GM19043 (cell line): ENCODE measurements at regions not wholly inside any gene's neighbourhood (a gene's known extent, or its start where the extent isn't known, plus 50 kb on each side); places are given as distances from the start of the nearest gene placed in this dataset.

Experiments used
- ATAC-seq: cut with Tn5 transposase; IDR thresholded peaks from one replicate; pipeline ENCODE4 v1.9.1; 2021; ENCODE audit warnings: low read depth; ENCODE audit not compliant: unreplicated experiment

DNA sequence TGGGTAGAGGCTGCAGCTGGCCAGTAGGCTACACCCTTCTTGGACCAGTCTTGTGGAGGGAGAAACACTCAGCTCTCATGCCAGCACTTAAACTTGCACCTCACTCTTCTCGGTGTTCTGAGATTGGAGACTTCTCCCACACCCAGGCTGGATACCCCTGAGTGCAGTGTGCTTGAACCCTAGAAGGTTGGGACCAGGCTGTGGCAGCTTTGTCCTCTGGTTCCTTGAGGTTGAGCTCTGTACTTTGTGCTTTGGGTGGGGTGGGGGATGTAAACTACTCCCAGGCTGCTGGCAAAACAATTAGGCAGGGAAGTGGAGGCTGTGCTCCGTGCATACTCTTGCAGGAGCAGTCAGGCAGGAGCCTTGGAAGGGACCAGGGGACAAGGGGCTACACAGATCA is 143.6 kb upstream of the GNPDA2 start:
- no peak for ATAC-seq

DNA sequence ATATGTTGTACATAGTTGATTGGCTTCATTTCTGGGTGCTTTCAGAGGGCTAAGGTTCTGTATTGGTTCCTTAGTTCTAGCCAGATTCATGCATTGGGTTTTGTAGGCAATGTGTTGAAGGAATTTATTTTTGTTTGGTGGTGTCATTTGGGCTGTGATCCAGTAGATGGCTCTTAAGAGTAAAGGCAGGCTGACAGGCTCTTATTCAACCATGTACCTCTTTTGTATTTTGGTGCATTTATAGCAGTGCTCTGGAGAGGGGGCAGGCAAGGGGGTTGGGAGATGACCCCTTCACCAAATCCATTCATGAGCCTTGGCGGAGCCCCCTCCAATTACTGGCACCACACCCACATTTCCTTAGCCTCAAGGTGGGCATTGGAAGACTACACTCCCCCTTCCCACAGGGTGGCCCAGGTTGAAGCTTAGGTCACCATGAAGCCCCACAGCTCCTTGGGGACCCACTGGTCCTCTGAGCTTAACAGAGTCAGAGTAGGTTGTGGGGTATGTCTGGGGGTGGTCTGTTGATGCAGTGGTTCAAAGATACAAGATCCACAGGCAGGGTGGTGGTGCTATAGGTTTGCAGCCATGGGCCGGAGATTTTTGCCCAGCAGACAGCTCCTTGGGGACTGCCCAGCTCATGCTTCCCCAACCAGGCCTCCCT is 143.0 kb upstream of the GNPDA2 start:
- no peak for ATAC-seq

DNA sequence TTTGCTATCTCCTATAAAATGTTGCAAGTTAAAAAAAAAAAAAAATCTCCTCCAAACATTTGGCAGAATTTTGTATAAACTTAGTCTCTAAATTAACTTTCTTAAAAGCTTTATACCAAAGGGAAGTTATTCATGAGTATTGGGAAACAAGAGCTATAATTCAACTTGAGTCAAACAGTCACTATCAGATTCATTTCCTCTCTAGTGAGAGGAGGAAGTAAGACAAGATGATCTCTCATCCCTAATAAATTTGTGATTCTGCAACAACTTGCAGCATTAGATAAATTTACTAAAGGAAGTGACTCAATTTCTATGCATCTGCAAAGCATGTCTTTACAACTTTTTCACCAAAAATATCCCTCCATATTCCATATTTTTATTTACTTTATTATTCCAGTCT is 135.4 kb upstream of the GNPDA2 start:
- ATAC-seq, result no peak

DNA sequence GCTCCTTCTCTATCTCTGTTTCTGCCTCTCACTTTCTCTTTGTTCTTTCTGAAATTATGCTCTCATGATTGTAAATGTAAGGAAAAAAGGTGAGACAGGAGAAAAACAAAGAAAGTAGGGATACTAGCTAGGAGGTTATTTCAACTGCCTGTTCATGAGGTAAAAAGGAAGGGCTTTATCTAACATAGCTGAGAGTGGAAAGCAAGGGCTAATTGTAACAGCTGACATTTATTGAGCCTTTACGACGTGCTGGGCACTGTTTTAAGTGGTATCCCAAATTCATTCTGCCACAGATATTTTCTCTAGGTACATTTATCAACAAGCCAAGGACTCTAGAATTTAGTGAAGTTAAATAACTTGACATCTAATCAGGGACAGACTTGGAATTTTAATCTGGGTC is 133.1 kb upstream of the GNPDA2 start:
- ATAC-seq, result no peak

DNA sequence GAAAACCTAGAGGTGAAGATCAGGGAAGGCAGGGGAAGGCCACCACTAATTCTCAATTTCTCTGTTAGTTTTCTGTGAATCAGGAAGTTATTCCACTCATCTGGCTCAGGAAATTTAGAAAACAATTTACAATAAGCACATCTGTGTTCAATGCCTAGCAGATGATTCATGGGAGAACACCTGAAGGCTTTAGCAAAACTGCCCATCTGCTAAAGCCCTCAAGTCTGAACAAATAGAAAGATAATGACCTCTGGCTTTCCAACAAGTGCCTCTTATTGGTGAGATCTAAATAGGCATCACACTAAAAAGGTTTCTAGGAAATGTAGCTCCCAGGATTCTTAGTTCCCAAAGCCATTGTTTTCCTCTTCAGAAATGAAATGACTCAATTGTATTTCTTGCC is 122.1 kb upstream of the GNPDA2 start:
- ATAC-seq, result no peak

DNA sequence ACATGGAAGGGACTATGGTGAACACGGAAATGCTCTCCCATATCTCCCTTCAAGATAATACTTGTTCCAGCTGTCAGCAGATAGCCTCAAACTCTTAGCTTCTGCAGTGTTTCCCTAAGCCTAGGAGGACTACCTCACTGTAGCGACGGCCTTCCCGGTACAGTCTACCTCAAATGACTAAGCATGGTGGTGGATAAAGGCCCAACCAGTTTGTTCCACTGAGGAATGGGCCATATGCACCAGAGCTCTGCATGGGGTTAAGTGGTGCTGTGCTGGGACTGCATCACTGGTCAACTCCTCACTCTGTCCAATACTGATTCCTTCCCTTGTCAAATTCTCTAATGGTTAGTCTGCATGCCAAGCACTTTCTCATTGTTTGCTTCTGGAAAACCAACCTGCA is 119.6 kb upstream of the GNPDA2 start:
- ATAC-seq, result no peak

DNA sequence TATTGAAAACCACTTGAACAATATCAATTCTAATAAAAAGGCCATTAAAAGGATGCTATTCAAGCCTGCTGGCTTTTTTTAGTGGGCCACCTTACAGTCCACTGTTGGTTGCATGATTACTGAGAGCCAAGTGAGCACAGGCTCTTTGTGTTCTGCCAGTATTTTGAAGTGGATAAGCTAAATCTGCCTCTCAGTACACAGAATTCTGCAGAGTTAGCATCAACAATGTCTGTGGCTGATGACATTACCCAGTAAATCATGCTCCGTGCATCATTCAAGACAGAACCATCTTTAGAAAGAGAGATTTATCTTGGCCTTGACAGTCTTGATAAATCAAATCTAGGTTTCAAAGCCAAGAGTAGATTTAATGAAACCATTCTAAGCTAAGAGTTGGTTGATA is 119.0 kb upstream of the GNPDA2 start:
- no peak for ATAC-seq

DNA sequence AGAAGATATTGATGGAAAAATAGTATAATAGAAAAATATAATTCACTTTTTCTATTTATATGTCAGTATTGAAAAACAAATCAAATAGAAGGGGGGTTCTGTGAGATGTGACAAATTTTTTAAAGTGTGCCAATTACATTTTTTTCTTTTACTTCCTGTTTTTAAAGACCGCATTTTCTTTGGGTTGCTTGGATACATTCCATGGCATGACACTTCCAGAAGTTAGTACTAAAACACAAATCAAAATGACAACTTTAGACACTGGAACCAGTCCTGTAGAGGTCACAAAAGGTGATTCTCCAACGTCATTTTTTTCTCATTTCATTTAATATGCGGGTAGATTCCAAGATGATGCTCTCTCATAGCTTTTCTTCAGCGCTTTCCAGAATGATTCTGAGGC is 116.2 kb upstream of the GNPDA2 start:
- no peak for ATAC-seq

DNA sequence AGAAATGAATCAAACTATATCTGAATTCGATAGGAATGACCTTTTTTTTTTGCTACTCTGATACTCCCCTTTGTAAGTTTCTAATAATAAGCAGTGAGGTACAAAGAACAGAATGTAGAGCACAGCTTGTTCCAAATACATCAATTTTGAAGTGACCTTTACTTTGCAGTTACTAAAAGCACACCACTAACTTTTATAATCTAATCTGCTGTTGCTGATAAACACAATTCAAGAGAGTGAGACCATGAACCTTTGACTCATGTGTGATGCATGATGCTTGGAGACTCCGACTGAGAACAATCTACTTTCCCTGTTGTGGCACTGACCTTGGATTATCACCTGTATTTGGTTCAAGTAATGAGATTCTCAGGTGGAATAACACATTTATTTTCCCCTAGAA is 91.6 kb upstream of the GNPDA2 start:
- ATAC-seq, result no peak

DNA sequence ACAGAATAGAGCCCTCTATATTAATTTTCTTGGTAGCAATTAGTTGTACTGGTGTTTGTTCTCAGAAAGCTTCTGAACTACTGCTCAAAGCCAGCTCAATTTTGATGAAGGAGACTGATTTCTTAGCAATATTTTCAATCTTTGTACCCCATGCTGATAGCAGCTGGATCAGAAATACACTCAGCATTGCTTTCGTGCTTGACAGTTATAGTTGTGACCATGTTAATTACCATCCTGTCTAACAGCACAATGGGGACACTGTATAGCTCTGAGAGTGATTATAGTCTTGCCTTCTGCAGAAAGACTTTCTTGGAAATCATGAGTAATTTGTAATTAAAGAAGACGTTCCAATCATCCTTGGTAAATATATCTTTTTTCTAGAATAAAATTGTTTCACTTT is 79.7 kb upstream of the GNPDA2 start:
- no peak for ATAC-seq

DNA sequence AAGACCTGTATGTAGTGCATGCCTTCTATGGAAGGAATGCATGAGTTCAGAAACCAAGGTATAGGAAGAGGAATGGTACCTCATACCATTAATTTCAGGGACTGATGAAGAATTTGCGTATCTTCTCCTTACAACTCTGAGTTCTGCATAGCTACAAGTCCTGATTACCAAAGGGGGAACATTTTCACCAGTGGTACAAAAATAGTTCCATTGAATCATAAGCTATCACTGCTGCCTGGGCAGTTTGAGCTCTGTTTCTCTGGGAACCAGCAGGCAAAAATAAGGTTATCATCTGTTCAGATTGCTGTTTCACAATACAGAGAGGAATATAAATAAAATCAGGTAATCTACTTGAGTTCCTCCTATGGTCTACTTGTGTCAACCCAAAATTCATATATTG is 77.9 kb upstream of the GNPDA2 start:
- no peak for ATAC-seq

DNA sequence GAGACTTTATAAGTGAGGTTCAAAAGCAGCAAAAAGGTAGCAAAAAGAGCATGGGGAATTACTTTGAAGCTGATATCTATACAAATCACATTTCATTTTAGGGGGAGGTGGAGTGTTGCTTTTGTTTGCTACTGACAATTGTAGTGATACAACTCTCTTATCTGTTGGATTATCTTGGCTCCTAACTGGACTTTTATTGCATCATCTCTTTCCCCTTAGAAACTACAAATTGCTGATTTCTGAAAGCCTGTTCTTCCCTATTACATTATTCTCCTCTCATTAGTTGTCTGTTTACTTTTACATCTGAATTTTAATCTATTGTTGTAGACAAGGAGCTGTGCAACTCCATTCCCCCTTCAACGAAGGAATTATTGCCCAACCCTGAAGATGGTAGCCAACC is 75.0 kb upstream of the GNPDA2 start:
- no peak for ATAC-seq

DNA sequence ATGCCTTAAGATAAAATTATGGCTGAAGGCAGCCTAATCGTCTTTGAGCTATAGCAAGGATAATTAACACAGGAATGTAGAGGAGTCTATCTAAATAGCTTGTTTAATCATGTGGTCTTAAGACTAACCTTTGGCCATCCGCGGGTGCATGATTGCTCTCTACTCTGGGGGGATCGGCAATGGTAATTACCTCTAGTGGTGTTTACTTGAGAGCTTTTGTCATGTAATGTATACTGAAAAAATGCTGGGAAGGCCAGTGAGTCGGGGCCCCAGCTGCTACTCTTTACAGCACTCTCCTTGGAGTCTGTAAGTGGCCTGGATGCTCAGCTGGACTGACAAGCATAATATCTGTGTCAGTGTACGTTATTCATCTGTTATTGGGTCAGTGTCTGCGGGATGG is 65.5 kb upstream of the GNPDA2 start:
- no peak for ATAC-seq

DNA sequence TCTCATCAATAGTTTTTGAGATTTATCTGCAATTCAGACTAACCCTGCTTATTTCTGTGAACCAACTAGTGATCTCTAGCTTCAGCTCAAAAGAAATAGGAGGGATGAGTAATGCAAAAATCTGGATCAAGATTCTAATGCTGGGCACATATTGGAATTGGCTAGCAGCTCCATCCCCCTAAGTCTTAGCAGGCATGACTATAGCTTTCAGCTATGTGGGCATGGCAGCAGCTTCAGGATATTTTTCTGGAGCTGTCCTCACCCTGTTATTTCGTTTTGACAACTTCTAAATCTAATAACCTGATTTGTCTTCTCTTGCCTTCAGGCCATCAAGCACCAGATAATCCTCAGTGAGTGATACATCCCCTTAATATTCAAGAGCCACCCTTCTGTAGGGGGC is 50.8 kb upstream of the GNPDA2 start:
- no peak for ATAC-seq
